ENCODE measurements at regions not wholly inside any gene's neighbourhood (a gene's known extent, or its start where the extent isn't known, plus 50 kb on each side); places are given as distances from the start of the nearest gene placed in this dataset.

- no peak for TF ChIP-seq CTCF (IDR thresholded peaks at IDR 0.05 in 4 of 5, conservative IDR thresholded peaks at IDR 0.05 in 1 of 5)
- TF ChIP-seq POLR2A (IDR thresholded peaks at IDR 0.05), result no peak
These were observed 97.0 kb upstream of the PREP start for GRCh38 chr6:105499931-105500330.

All from gastrocnemius medialis (tissue), 4 donors.